CD4-positive, CD25-positive, alpha-beta regulatory T cell (primary cell): ENCODE measurements at regions not wholly inside any gene's neighbourhood (a gene's known extent, or its start where the extent isn't known, plus 50 kb on each side); places are given as distances from the start of the nearest gene placed in this dataset.

Experiments used
- ATAC-seq, 2 donors: fragments of 150-1000 bp; cut with Tn5 transposase; one replicate each; pipeline ENCODE4 v1.10.0; 2021; ENCODE audit warnings: low read depth in 2 of 2, moderate number of reproducible peaks in 2 of 2, moderate library complexity in 1 of 2
- DNase-seq, 3 donors: peaks; one replicate each; pipeline versions ENCODE4 v3.0.0 to v3.0.0-alpha.2; 2012 to 2022; ENCODE audit warnings: mixed read lengths in 1 of 3
- H3K27ac ChIP-seq: one replicate; pipeline ENCODE4 v1.7.0; 2013; ENCODE audit warnings: mild to moderate bottlenecking, low read length; ENCODE audit not compliant: insufficient read depth, poor library complexity, severe bottlenecking
- H3K27me3 ChIP-seq: one replicate; pipeline ENCODE4 v1.7.0; 2013; ENCODE audit warnings: low read length; ENCODE audit not compliant: control insufficient read depth, insufficient read depth
- H3K36me3 ChIP-seq: one replicate; pipeline ENCODE4 v1.7.0; 2013; ENCODE audit warnings: mild to moderate bottlenecking, low read length, moderate library complexity; ENCODE audit not compliant: control insufficient read depth, insufficient read depth
- H3K4me1 ChIP-seq: 2 replicates; pipeline ENCODE4 v1.7.0; 2013; ENCODE audit warnings: mild to moderate bottlenecking, low read length; ENCODE audit not compliant: insufficient read depth, control insufficient read depth, poor library complexity, severe bottlenecking
- H3K4me3 ChIP-seq: one replicate; pipeline ENCODE4 v1.7.0; 2013; ENCODE audit warnings: low read depth, mild to moderate bottlenecking, low read length, moderate library complexity
- H3K9me3 ChIP-seq, 2 experiments: 1 replicate in 1 of 2; 2 replicates in 1 of 2; pipeline ENCODE4 v1.7.0; 2013; ENCODE audit warnings: low read length in 2 of 2, mild to moderate bottlenecking in 1 of 2, moderate library complexity in 1 of 2; ENCODE audit not compliant: control insufficient read depth in 2 of 2
- H3K27ac Mint-ChIP-seq, 3 donors: one replicate each; pipeline ENCODE4 v1.8.0; 2020 to 2022; ENCODE audit warnings: mild to moderate bottlenecking in 3 of 3, mixed read lengths in 3 of 3, moderate library complexity in 2 of 3
- H3K27me3 Mint-ChIP-seq: one replicate; pipeline ENCODE4 v1.8.0; 2022; ENCODE audit warnings: mild to moderate bottlenecking, mixed read lengths
- H3K36me3 Mint-ChIP-seq: one replicate; pipeline ENCODE4 v1.8.0; 2020; ENCODE audit warnings: mixed read lengths
- H3K4me1 Mint-ChIP-seq, 4 donors: one replicate each; pipeline ENCODE4 v1.8.0; 2020 to 2022; ENCODE audit warnings: mixed read lengths in 4 of 4, mild to moderate bottlenecking in 1 of 4
- H3K4me3 Mint-ChIP-seq, 4 donors: one replicate each; pipeline ENCODE4 v1.8.0; 2020 to 2022; ENCODE audit warnings: mild to moderate bottlenecking in 4 of 4, mixed read lengths in 4 of 4, moderate library complexity in 3 of 4
- H3K9me3 Mint-ChIP-seq, 7 donors: one replicate each; pipeline ENCODE4 v1.8.0; 2020 to 2022; ENCODE audit warnings: mixed read lengths in 7 of 7, mild to moderate bottlenecking in 3 of 7, moderate library complexity in 2 of 7

DNA sequence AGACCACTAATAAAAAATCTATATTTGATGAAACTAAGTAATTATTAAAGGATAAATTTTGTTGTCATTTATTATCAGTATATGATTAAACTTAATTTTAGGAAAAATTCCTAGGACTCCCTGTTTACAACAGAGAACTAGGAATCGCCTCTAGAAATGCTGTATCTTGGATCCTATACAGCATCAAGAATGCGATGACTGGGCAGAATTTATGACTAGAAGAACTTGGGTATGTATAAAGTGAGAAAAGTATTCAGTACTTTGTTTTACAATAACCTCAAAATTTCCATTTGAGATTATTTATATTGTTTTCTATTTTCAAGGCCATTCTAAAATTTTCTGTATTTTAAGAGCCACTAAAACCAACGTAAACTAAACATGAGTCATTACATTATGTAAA lies 82.3 kb upstream of the AGTR1 start:
- no peak overlapping the region for H3K4me3 Mint-ChIP-seq
- no peaks in the 10 kb centered on the region for H3K4me1 ChIP-seq
- H3K36me3 ChIP-seq = no peaks in the 10 kb centered on the region
- no peaks in the 10 kb centered on the region for H3K4me1 Mint-ChIP-seq
- no peaks in the 10 kb centered on the region for H3K27me3 ChIP-seq
- H3K9me3 ChIP-seq = no peaks in the 10 kb centered on the region
- no peak overlapping the region for H3K27ac Mint-ChIP-seq
- H3K27me3 Mint-ChIP-seq = no peaks in the 10 kb centered on the region
- no peak for DNase-seq
- no peaks in the 10 kb centered on the region for H3K36me3 Mint-ChIP-seq
- no peak overlapping the region for H3K4me3 ChIP-seq
- H3K27ac ChIP-seq = no peak overlapping the region
- ATAC-seq = no peak
- H3K9me3 Mint-ChIP-seq = peaks cover 0 to 2% (median 0%) of the 10 kb centered on the region in 7 donors

DNA sequence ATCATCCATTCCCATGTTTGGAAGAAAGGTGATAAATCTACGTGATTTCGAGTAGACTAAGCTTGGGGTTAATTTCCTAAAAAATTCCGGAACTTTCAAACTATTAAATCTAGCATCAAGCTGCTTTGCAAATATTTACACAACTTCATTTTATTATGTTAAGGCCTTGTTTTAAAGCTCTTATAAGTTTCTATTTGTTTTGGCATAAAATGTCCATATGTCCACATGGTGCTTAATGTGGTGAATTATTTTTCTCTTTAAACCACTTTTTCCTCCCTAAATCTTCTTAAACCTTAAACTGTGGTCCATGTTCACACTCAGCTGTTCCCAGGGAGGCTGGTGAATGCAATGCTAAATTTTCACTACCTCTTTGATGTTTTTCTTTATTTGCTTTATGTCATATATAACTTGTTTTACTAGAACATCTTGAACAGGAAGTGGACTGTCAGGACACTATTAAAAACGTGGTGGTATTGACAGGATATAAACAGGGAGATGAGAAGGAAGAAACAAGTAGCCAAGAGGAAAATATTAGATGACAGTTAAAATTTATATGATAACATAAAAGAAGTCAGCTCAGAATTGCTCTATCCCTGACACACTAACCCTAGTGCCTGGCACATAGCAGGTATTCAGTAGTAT lies 72.5 kb upstream of the AGTR1 start:
- no peak overlapping the region for H3K4me3 ChIP-seq
- Mint-ChIP-seq H3K4me3 (no peak overlapping the region), H3K27me3 (no peaks in the 10 kb centered on the region), H3K36me3 (no peaks in the 10 kb centered on the region), H3K9me3 (peaks cover 2 to 20% (median 9%) of the 10 kb centered on the region in 7 donors), H3K27ac (no peak overlapping the region), H3K4me1 (no peaks in the 10 kb centered on the region)
- DNase-seq (no peak), ATAC-seq (no peak)
- no peaks in the 10 kb centered on the region for H3K36me3 ChIP-seq
- H3K9me3 ChIP-seq = peaks cover 0 to 3% of the 10 kb centered on the region in 2 experiments
- H3K27me3 ChIP-seq = no peaks in the 10 kb centered on the region
- H3K4me1 ChIP-seq = no peaks in the 10 kb centered on the region
- H3K27ac ChIP-seq = no peak overlapping the region

DNA sequence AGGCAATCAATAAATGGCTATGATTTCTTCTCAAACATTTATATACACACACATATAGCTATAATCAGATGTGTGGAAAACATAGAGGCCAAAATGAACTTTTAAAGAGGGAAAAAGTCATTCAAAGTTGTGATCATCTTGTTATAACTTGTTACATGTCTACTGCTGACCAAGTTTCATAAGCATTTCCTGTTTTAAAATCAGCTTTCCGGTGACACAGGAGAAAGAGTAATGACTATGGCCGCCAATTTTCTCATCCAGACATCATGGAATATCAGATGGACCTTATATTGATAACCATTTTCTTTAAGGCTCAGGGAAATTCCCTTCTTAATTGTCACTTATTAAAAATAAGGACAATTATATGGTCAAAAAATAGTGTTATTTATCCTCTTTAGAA lies 71.7 kb upstream of the AGTR1 start:
- Histone ChIP-seq H3K27me3 (no peaks in the 10 kb centered on the region), H3K36me3 (no peaks in the 10 kb centered on the region), H3K4me3 (no peak overlapping the region), H3K27ac (no peak overlapping the region), H3K4me1 (no peaks in the 10 kb centered on the region), H3K9me3 (peaks cover 0 to 3% of the 10 kb centered on the region in 2 experiments)
- Mint-ChIP-seq H3K9me3 (peaks cover 2 to 20% (median 7%) of the 10 kb centered on the region in 7 donors), H3K27ac (no peak overlapping the region), H3K27me3 (no peaks in the 10 kb centered on the region), H3K36me3 (no peaks in the 10 kb centered on the region), H3K4me1 (no peaks in the 10 kb centered on the region), H3K4me3 (no peak overlapping the region)
- DNase-seq (no peak), ATAC-seq (no peak)

DNA sequence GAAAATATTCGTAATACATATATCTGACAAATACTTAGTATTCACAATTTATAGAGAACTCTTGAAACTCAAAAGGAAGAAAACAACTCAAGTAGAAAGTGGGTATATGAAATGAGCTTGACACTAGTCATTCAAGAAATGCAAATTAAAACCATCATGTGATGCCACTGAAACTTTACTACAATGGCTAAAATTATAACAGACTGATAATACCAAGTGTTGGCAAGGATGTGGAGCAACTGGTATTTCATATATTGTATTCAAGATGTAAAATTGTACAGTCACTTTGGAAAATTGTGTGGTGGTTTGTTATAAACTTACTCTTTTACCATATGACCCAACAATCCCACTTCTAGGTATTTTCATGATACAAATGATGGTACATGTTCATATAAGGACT lies 68.7 kb upstream of the AGTR1 start:
- ATAC-seq (no peak), DNase-seq (no peak)
- Mint-ChIP-seq H3K9me3 (peaks cover 5 to 21% (median 9%) of the 10 kb centered on the region in 7 donors), H3K4me1 (no peaks in the 10 kb centered on the region), H3K36me3 (no peaks in the 10 kb centered on the region), H3K27me3 (no peaks in the 10 kb centered on the region), H3K4me3 (no peak overlapping the region), H3K27ac (no peak overlapping the region)
- Histone ChIP-seq H3K27me3 (no peaks in the 10 kb centered on the region), H3K4me3 (no peak overlapping the region), H3K9me3 (peaks cover 0 to 3% of the 10 kb centered on the region in 2 experiments), H3K27ac (no peak overlapping the region), H3K36me3 (no peaks in the 10 kb centered on the region), H3K4me1 (no peaks in the 10 kb centered on the region)

DNA sequence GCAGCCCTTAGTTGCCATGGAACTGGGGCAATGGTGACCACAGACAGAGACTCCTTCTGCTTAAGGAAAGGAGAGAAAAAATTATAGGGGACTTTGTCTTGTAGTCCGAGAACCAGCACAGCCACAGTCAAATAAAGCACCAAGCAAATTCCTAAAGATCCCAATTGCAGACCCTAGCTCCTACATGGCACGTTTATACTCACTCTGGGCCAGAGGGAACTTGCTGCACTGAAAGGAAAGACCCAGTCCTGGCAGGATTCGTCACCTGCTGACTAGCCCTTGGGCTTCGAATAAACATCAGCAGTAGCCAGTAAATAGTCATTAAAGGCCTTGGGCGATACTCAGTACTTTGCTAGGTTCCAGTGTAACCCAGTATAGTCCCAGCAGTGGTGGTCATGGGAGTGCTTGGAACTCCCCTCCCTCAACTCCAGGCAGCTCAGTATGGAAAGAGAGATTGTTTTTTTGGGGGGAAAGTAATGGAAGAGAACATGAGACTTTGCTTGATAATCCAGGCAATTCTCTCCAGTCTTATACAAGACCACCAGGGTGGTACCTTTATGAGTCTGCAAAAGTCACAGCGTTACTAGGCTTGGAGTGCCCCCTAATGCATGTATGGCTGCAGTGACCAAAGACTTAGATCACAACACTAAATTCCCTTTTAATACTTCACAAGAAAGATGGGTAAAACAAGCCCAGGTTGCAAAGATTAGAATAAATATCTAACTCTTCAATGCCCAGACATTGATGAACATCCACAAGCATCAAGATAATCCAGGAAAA lies 66.4 kb upstream of the AGTR1 start:
- no peaks in the 10 kb centered on the region for H3K36me3 ChIP-seq

DNA sequence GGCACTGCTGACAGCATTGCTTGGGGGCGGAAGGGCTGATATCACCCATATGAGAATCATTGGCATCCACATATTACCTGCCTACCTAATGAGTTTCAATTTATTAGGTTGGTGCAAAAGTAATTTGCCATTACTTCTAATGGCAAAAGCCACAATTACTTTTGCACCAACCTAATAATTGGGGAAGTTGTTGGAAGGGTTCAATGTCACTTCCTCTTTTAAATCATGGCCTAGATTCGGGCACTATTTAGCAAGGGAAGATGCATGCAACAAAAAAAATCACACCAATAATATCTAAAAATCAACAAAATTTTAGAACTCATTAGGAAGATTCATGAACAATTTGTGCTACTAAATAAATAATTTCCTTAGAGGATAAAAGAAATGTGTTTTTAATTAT lies 56.0 kb upstream of the AGTR1 start:
- H3K36me3 Mint-ChIP-seq = no peaks in the 10 kb centered on the region
- ATAC-seq (no peak), DNase-seq (no peak)
- no peak overlapping the region for H3K4me3 Mint-ChIP-seq
- Histone ChIP-seq H3K9me3 (no peaks in the 10 kb centered on the region), H3K27me3 (no peaks in the 10 kb centered on the region), H3K36me3 (no peaks in the 10 kb centered on the region), H3K27ac (no peak overlapping the region), H3K4me1 (no peaks in the 10 kb centered on the region), H3K4me3 (no peak overlapping the region)
- H3K27me3 Mint-ChIP-seq = no peaks in the 10 kb centered on the region
- no peaks in the 10 kb centered on the region for H3K4me1 Mint-ChIP-seq
- no peak overlapping the region for H3K27ac Mint-ChIP-seq
- no peaks in the 10 kb centered on the region for H3K9me3 Mint-ChIP-seq

More for the DNA sequence above, 66.4 kb upstream of the AGTR1 start:
- ATAC-seq (no peak), DNase-seq (no peak)
- Histone ChIP-seq H3K9me3 (no peaks in the 10 kb centered on the region), H3K27ac (no peak overlapping the region), H3K4me1 (no peaks in the 10 kb centered on the region), H3K27me3 (no peaks in the 10 kb centered on the region), H3K4me3 (no peak overlapping the region)
- H3K27me3 Mint-ChIP-seq = no peaks in the 10 kb centered on the region
- H3K9me3 Mint-ChIP-seq = peaks cover 9 to 22% (median 11%) of the 10 kb centered on the region in 7 donors
- H3K4me3 Mint-ChIP-seq = no peak overlapping the region
- H3K27ac Mint-ChIP-seq = no peak overlapping the region
- H3K4me1 Mint-ChIP-seq = no peaks in the 10 kb centered on the region
- H3K36me3 Mint-ChIP-seq = no peaks in the 10 kb centered on the region

DNA sequence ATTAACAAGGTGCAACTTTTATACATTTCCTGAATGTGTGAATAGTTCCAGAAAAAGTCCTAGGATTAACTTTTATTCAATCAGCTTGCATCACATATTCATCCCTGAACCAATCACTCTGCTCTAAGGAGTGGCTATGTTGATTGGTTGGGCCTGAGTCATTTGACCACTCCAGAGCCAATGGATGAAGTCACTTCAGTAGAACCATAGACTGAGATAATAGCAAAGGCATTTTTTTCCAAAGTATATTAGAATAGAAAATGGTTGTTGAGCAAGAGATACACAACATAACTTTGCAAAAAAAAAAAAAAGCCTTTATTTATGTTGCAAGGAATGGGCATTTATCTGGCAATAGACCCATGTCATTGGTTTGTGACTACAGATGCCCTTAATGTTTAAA lies 55.5 kb upstream of the AGTR1 start:
- Mint-ChIP-seq H3K36me3 (no peaks in the 10 kb centered on the region), H3K27ac (no peak overlapping the region), H3K9me3 (no peaks in the 10 kb centered on the region), H3K4me1 (no peaks in the 10 kb centered on the region), H3K4me3 (no peak overlapping the region), H3K27me3 (no peaks in the 10 kb centered on the region)
- Histone ChIP-seq H3K4me1 (no peaks in the 10 kb centered on the region), H3K4me3 (no peak overlapping the region), H3K27me3 (no peaks in the 10 kb centered on the region), H3K36me3 (no peaks in the 10 kb centered on the region), H3K27ac (no peak overlapping the region), H3K9me3 (no peaks in the 10 kb centered on the region)
- DNase-seq (no peak), ATAC-seq (no peak)

DNA sequence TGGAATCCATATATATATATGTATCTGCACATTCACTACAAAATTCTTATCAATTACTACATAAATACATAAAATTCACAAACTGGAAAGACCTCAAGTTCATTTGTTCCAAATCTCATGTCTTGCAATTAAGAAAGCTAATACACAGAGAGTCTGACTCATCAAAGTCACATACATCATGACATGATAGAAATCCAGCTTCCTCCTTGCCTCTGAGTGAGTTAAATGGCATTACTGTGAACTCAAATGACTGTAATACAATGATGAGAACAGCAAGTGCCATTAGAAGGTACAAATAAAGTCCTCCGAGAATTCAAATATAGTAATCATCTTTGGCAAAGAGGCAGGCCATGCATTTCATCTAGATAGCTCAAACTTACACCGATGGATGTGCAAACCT lies 55.1 kb upstream of the AGTR1 start:
- ATAC-seq (no peak), DNase-seq (no peak)
- Histone ChIP-seq H3K27ac (no peak overlapping the region), H3K9me3 (no peaks in the 10 kb centered on the region), H3K4me3 (no peak overlapping the region), H3K36me3 (no peaks in the 10 kb centered on the region), H3K27me3 (no peaks in the 10 kb centered on the region), H3K4me1 (no peaks in the 10 kb centered on the region)
- Mint-ChIP-seq H3K27ac (no peak overlapping the region), H3K36me3 (no peaks in the 10 kb centered on the region), H3K4me1 (no peaks in the 10 kb centered on the region), H3K27me3 (no peaks in the 10 kb centered on the region), H3K9me3 (no peaks in the 10 kb centered on the region), H3K4me3 (no peak overlapping the region)
